HFFc6 (cell line): ENCODE measurements at regions not wholly inside any gene's neighbourhood (a gene's known extent, or its start where the extent isn't known, plus 50 kb on each side); places are given as distances from the start of the nearest gene placed in this dataset.

ENCODE experiments used
- DNase-seq: peaks from one replicate; pipeline ENCODE4 v3.0.0-alpha.2; 2018
- H3K27ac Mint-ChIP-seq: 2 replicates; pipeline ENCODE4 v1.8.0; 2020; ENCODE audit warnings: mild to moderate bottlenecking, mixed read lengths
- H3K27me3 Mint-ChIP-seq: 2 replicates; pipeline ENCODE4 v1.8.0; 2021; ENCODE audit warnings: mild to moderate bottlenecking, moderate library complexity, mixed read lengths; ENCODE audit not compliant: insufficient read depth
- H3K36me3 Mint-ChIP-seq: 2 replicates; pipeline ENCODE4 v1.8.0; 2021; ENCODE audit warnings: low read depth, mixed read lengths
- H3K4me1 Mint-ChIP-seq: 2 replicates; pipeline ENCODE4 v1.8.0; 2020; ENCODE audit warnings: low read depth, mixed read lengths
- H3K4me3 Mint-ChIP-seq: 2 replicates; pipeline ENCODE4 v1.8.0; 2020; ENCODE audit warnings: mild to moderate bottlenecking, moderate library complexity, mixed read lengths
- H3K9me3 Mint-ChIP-seq: 2 replicates; pipeline ENCODE4 v1.8.0; 2020; ENCODE audit warnings: mild to moderate bottlenecking, mixed read lengths
- TF ChIP-seq, protein P1 (sequence below): fragments of 200-600 bp; sonication (generic); IDR thresholded peaks from 2 replicates; pipeline ENCODE4 v1.5.0; 2021; ENCODE audit warnings: antibody characterized with exemption, mild to moderate bottlenecking

DNA sequence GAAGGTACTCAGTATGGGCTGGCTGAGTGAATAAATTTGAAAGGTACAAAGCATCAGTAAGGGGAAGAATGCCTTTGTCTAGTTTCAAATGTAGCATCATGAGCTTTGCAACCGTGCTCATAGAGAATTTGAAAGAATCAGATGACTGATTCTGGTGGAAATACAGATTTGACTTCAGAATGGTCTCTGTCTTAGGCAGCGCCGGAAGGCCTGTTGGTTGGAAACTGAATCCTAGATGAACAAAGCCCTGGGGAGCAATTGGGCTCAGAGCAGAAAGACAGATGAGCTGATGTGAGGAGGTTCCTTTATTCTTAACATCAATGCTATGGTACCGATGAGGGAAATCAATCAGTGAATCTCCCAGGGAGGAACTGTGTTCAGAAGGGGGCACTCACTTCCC is 137.3 kb downstream of the SNAPC1 start:
- TF ChIP-seq, protein P1, sequence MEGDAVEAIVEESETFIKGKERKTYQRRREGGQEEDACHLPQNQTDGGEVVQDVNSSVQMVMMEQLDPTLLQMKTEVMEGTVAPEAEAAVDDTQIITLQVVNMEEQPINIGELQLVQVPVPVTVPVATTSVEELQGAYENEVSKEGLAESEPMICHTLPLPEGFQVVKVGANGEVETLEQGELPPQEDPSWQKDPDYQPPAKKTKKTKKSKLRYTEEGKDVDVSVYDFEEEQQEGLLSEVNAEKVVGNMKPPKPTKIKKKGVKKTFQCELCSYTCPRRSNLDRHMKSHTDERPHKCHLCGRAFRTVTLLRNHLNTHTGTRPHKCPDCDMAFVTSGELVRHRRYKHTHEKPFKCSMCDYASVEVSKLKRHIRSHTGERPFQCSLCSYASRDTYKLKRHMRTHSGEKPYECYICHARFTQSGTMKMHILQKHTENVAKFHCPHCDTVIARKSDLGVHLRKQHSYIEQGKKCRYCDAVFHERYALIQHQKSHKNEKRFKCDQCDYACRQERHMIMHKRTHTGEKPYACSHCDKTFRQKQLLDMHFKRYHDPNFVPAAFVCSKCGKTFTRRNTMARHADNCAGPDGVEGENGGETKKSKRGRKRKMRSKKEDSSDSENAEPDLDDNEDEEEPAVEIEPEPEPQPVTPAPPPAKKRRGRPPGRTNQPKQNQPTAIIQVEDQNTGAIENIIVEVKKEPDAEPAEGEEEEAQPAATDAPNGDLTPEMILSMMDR, result no peak
- DNase-seq, result no peak
- Mint-ChIP-seq H3K36me3 (no peaks in the 10 kb centered on the region), H3K27me3 (peaks cover 11% of the 10 kb centered on the region), H3K4me3 (no peak overlapping the region), H3K27ac (no peak overlapping the region), H3K9me3 (no peaks in the 10 kb centered on the region), H3K4me1 (no peaks in the 10 kb centered on the region)

DNA sequence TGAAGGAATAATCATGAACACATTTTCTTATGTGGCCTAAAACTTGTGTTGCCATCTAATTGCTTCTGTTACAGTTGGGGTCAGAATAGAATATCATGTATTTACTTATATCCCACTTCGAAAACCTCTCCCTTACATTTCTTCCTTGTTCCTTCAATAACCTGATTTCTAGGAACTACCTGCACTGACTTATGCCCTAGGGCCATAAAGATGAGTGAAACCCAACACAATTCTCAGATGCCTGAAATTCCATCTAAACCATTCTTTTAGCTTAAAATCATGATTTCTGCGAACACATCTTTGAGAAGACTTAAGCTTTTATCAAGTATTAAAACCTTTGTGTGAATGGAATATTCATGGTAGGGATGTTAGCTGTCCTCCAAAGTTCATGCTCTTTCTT is 142.7 kb downstream of the SNAPC1 start:
- TF ChIP-seq, protein P1, result no peak
- H3K27me3 Mint-ChIP-seq, result peaks cover 23% of the 10 kb centered on the region
- no peak overlapping the region for H3K27ac Mint-ChIP-seq

DNA sequence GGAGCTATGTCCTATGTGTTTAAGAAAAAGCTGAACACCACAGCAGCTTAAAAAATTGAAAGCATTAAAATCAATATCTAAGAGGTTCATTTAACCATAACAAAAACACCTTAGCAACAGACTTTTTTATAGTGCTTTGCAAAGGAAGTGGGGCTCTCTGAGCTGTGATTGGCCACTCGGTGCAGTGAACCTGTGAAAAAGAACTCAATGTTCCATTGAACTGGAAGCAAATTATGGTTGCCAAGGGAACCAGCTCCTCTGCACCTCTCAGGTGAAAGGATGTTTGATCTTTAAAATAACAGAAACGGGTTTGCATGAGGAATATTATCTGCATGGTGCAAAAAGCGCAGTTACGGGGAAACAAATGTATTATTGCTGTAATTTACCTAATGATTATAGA is 149.4 kb downstream of the SNAPC1 start:
- H3K36me3 Mint-ChIP-seq, result no peaks in the 10 kb centered on the region
- H3K4me3 Mint-ChIP-seq, result no peak overlapping the region
- TF ChIP-seq, protein P1, result no peak
- no peaks in the 10 kb centered on the region for H3K9me3 Mint-ChIP-seq
- H3K27me3 Mint-ChIP-seq, result peaks cover 30% of the 10 kb centered on the region
- no peaks in the 10 kb centered on the region for H3K4me1 Mint-ChIP-seq
- DNase-seq, result no peak
- no peak overlapping the region for H3K27ac Mint-ChIP-seq

More for the DNA sequence above, 142.7 kb downstream of the SNAPC1 start:
- DNase-seq, result no peak
- no peak overlapping the region for H3K4me3 Mint-ChIP-seq
- no peaks in the 10 kb centered on the region for H3K4me1 Mint-ChIP-seq
- no peaks in the 10 kb centered on the region for H3K36me3 Mint-ChIP-seq
- H3K9me3 Mint-ChIP-seq, result no peaks in the 10 kb centered on the region

DNA sequence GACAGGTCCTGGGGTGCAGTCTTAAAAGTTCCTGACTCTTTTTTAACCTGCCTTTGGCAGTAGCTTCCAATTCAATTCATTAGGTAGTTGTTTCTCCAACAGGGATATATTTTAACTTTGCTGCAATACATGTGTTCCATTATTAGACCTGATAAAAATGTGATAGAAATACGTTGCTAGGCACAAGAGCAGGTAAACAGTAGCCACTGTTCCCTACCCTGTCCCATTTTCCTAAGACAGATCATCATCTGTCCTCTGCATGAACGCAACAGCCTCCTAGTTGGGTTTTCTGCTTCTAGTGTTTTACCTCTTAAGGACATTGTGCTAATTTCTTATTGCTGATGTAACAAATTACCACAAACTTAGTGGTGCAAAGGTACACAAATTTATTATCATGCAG is 156.8 kb downstream of the SNAPC1 start:
- TF ChIP-seq, protein P1, result no peak
- Mint-ChIP-seq H3K9me3 (no peaks in the 10 kb centered on the region), H3K36me3 (no peaks in the 10 kb centered on the region), H3K27ac (no peak overlapping the region), H3K27me3 (peaks cover 11% of the 10 kb centered on the region), H3K4me3 (no peak overlapping the region), H3K4me1 (peaks cover 9% of the 10 kb centered on the region)
- no peak for DNase-seq

DNA sequence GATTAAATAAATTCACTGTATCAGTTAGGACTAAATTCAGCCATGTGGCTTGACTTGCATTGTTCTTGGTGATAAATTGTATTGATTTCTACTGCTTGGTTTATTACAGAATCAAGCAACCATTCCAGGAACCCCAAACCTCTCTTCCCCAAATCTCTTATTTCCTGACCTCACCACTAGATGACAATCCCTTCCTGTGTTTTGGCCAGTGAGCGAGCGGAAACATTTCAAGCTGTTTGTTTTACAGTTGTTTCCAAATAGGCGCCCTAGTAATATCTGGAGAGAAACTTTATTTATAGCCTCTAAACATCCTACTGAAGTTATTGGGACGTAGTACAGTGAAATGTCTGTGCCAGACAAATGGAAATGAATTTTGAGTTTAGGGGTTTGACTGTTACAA is 161.1 kb downstream of the SNAPC1 start:
- peaks cover 48% of the 10 kb centered on the region for H3K4me1 Mint-ChIP-seq
- no peaks in the 10 kb centered on the region for H3K9me3 Mint-ChIP-seq
- peak; percentile 51 for DNase-seq
- no peak overlapping the region for H3K27ac Mint-ChIP-seq
- peaks cover 6% of the 10 kb centered on the region; the same call in 1 of the 2 replicates for H3K27me3 Mint-ChIP-seq
- H3K4me3 Mint-ChIP-seq, result no peak overlapping the region
- H3K36me3 Mint-ChIP-seq, result no peaks in the 10 kb centered on the region
- TF ChIP-seq, protein P1, result peak; percentile 84

DNA sequence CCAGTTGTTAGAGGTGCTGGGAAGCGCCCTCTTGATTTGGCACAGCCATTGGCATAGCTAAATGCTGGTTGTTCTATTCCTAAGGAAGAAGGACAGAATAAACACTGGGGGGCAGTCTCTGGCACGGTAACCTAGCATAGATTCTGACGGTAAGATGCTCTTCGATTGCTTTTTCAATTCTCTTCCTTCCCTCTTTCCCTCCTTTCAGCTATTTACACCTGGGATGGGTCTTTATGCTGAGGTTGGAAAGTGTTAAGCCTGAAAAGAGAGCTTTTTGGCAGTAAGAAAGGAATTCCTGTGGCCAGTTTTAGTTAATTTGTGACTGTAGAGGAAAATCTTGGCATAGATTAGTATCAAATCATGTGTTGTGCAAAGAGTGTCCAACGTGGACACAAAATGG is 162.8 kb downstream of the SNAPC1 start:
- Mint-ChIP-seq H3K4me1 (peaks cover 65% of the 10 kb centered on the region), H3K4me3 (no peak overlapping the region), H3K9me3 (no peaks in the 10 kb centered on the region), H3K27me3 (peaks cover 6% of the 10 kb centered on the region; the same call in 1 of the 2 replicates), H3K36me3 (no peaks in the 10 kb centered on the region), H3K27ac (peak overlapping the region; percentile 12; the same call in 1 of the 2 replicates)
- TF ChIP-seq, protein P1, result peak; percentile 56; the same call in 1 of the 2 replicates
- DNase-seq, result no peak
